WTC11 (cell line): ENCODE measurements at regions not wholly inside any gene's neighbourhood (a gene's known extent, or its start where the extent isn't known, plus 50 kb on each side); places are given as distances from the start of the nearest gene placed in this dataset.

ENCODE experiments used
- ATAC-seq: fragments of 200-7000 bp; cut with Tn5 transposase; 2 replicates; pipeline ENCODE4 v1.10.0; 2021; ENCODE audit warnings: mild to moderate bottlenecking, moderate library complexity
- CTCF ChIA-PET: fragments of 300-600 bp; sonication (Branson Sonifier 250); formaldehyde crosslinking; loops from one replicate; lab custom pipeline; 2021; ENCODE audit warnings: antibody characterized with exemption; lab: Charles Lee
- POLR2A ChIA-PET: fragments of 350-600 bp; sonication (Branson Sonifier 250); formaldehyde crosslinking; loops from one replicate; lab custom pipeline; 2021; ENCODE audit warnings: antibody characterized with exemption; lab: Charles Lee
- DNase-seq: peaks from one replicate; pipeline ENCODE4 v3.0.0; 2021; ENCODE audit warnings: low spot score
- H3K27ac Mint-ChIP-seq: 2 replicates; pipeline ENCODE4 v1.8.0; 2021; ENCODE audit warnings: mixed read lengths
- H3K27me3 Mint-ChIP-seq: 2 replicates; pipeline ENCODE4 v1.8.0; 2021; ENCODE audit warnings: low read depth, mild to moderate bottlenecking, moderate library complexity, mixed read lengths
- H3K36me3 Mint-ChIP-seq: 2 replicates; pipeline ENCODE4 v1.8.0; 2021; ENCODE audit warnings: mixed read lengths
- H3K4me1 Mint-ChIP-seq: 2 replicates; pipeline ENCODE4 v1.8.0; 2022; ENCODE audit warnings: mixed read lengths
- H3K4me3 Mint-ChIP-seq: 2 replicates; pipeline ENCODE4 v1.8.0; 2021; ENCODE audit warnings: mild to moderate bottlenecking, moderate library complexity, mixed read lengths
- H3K9me3 Mint-ChIP-seq: 2 replicates; pipeline ENCODE4 v1.8.0; 2021; ENCODE audit warnings: mixed read lengths
- E2F1 ChIP-seq: sonication (generic); formaldehyde crosslinking; IDR thresholded peaks from 2 replicates; pipeline ENCODE4 v1.8.0; 2022; ENCODE audit warnings: mild to moderate bottlenecking, missing genetic modification reagents
- FOXP4 ChIP-seq: sonication (generic); formaldehyde crosslinking; IDR thresholded peaks from 2 replicates; pipeline ENCODE4 v1.8.0; 2022; ENCODE audit warnings: mild to moderate bottlenecking, missing genetic modification reagents
- HMGXB4 ChIP-seq: sonication (generic); formaldehyde crosslinking; IDR thresholded peaks from 2 replicates; pipeline ENCODE4 v1.8.1; 2023; ENCODE audit warnings: mild to moderate bottlenecking, moderate library complexity, missing genetic modification reagents
- JAZF1 ChIP-seq: fragments of 250-450 bp; sonication (Bioruptor Pico); IDR thresholded peaks from 2 replicates; pipeline ENCODE4 v1.9.0; 2021; ENCODE audit warnings: moderate library complexity, mild to moderate bottlenecking, inconsistent platforms
- NFE2L1 ChIP-seq: sonication (generic); formaldehyde crosslinking; IDR thresholded peaks from 2 replicates; pipeline ENCODE4 v1.8.1; 2023; ENCODE audit warnings: missing genetic modification reagents
- NR1H2 ChIP-seq: sonication (generic); formaldehyde crosslinking; IDR thresholded peaks from 2 replicates; pipeline ENCODE4 v1.9.0; 2021; ENCODE audit warnings: mild to moderate bottlenecking, moderate library complexity, missing genetic modification reagents
- TP53 ChIP-seq: sonication (generic); formaldehyde crosslinking; IDR thresholded peaks from 2 replicates; pipeline ENCODE4 v1.8.1; 2023; ENCODE audit warnings: mild to moderate bottlenecking, missing genetic modification reagents
- ZNF232 ChIP-seq: sonication (generic); formaldehyde crosslinking; IDR thresholded peaks from 2 replicates; pipeline ENCODE4 v1.8.0; 2022; ENCODE audit warnings: mild to moderate bottlenecking, missing genetic modification reagents
- ZNF281 ChIP-seq: sonication (generic); formaldehyde crosslinking; IDR thresholded peaks from 2 replicates; pipeline ENCODE4 v1.8.0; 2023; ENCODE audit warnings: mild to moderate bottlenecking, missing genetic modification reagents
- ZNF532 ChIP-seq: fragments of 250-450 bp; sonication (Bioruptor Pico); IDR thresholded peaks from 2 replicates; pipeline ENCODE4 v1.9.0; 2021; ENCODE audit warnings: mild to moderate bottlenecking, borderline replicate concordance

- no peak for TF ChIP-seq ZNF532
- no peak for TF ChIP-seq JAZF1 (CRISPR knock-in tag)
- TF ChIP-seq E2F1 = no peak
- no peak for TF ChIP-seq ZNF232 (CRISPR knock-in tag)
- TF ChIP-seq HMGXB4 = no peak
- TF ChIP-seq NR1H2 (CRISPR knock-in tag) = no peak
Observed at GRCh38 chrX:69280933-69281332, 115.7 kb upstream of the PJA1 start (continued).

- POLR2A ChIA-PET = interaction anchor here (0.7 kb wide), 1 partner anchor 58 kb away, joined by 4 read pairs; no protein-coding TSS in a partner anchor
- DNase-seq (no peak), ATAC-seq (no peak)
- no peaks in the 10 kb centered on the region for H3K9me3 Mint-ChIP-seq
- H3K27ac Mint-ChIP-seq = no peak overlapping the region
- H3K4me1 Mint-ChIP-seq = peaks cover 34% of the 10 kb centered on the region
- H3K4me3 Mint-ChIP-seq = no peak overlapping the region
- H3K27me3 Mint-ChIP-seq = peaks cover 96% of the 10 kb centered on the region
- no peak for TF ChIP-seq TP53 (CRISPR knock-in tag)
- no peaks in the 10 kb centered on the region for H3K36me3 Mint-ChIP-seq
- CTCF ChIA-PET = interaction anchor here (0.5 to 1.7 kb wide), 6 partner anchors 15 to 451 kb away, joined by 3 to 12 read pairs (median 6); partner anchors contain the start of gene EFNB1
Observed at GRCh38 chrX:69279234-69279633, 114.0 kb upstream of the PJA1 start.

- Mint-ChIP-seq H3K36me3 (no peaks in the 10 kb centered on the region), H3K9me3 (no peaks in the 10 kb centered on the region), H3K27me3 (peaks cover 95% of the 10 kb centered on the region), H3K27ac (no peak overlapping the region), H3K4me3 (no peak overlapping the region), H3K4me1 (peaks cover 34% of the 10 kb centered on the region)
- peak; percentile 44 for DNase-seq
- peak; percentile 83 for ATAC-seq
- ChIA-PET POLR2A (interaction anchor here (1.5 kb wide), 1 partner anchor 449 kb away, joined by 4 read pairs; the partner anchor contains the start of gene EFNB1), CTCF (interaction anchor here (0.8 to 1.7 kb wide), 11 partner anchors 9 to 456 kb away, joined by 3 to 10 read pairs (median 3); no protein-coding TSS in a partner anchor)
- TF ChIP-seq NFE2L1 (CRISPR knock-in tag) = no peak
- 0 out of 2 replicates have a peak, but pooled peaks have one; percentile 17 for TF ChIP-seq ZNF281 (CRISPR knock-in tag)
- no peak for TF ChIP-seq FOXP4 (CRISPR knock-in tag)
- TF ChIP-seq, all 79 proteins: peak for 1
Observed at GRCh38 chrX:69278031-69278687, 112.9 kb upstream of the PJA1 start.
